ENCODE measurements at regions not wholly inside any gene's neighbourhood (a gene's known extent, or its start where the extent isn't known, plus 50 kb on each side); places are given as distances from the start of the nearest gene placed in this dataset.
"Not testable (repeated sequence)": the region's sequence is repeated elsewhere in the genome, so short reads cannot be mapped to it uniquely, and the experiment has no call there.

DNA sequence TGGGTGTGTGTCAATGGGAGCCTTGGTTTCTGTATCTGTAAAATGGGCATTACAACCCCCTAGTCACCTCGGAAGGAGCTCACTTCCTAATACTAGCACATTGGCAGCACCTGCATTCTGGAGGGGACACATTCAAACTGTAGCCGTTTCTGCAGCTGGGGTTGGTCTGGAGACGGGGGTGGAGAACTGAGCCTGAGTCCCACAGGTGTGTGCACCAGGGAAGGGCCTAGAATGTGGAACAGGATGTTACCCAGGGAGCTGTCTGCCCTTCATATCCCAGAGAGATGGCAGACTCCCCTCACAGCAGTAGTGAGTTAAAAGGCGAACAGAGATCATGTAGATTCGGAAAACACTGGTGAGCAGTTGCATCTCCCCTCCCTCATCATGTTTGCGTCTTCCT, 272.8 kb upstream of the ZNF32 start:
- H3K4me3 ChIP-seq (ENCODE audit: low read depth, poor library complexity, severe bottlenecking): no peak overlapping the region
- intact Hi-C loops (cut with DNase I; ENCODE audit: low total_unique reads): no loop called here
- WGBS, 2 donors: 93 to 95% methylated on average over 6 of the region's 6 CpGs
- TF ChIP-seq POLR2A (IDR thresholded peaks at IDR 0.05): no peak
- TF ChIP-seq, protein P1, sequence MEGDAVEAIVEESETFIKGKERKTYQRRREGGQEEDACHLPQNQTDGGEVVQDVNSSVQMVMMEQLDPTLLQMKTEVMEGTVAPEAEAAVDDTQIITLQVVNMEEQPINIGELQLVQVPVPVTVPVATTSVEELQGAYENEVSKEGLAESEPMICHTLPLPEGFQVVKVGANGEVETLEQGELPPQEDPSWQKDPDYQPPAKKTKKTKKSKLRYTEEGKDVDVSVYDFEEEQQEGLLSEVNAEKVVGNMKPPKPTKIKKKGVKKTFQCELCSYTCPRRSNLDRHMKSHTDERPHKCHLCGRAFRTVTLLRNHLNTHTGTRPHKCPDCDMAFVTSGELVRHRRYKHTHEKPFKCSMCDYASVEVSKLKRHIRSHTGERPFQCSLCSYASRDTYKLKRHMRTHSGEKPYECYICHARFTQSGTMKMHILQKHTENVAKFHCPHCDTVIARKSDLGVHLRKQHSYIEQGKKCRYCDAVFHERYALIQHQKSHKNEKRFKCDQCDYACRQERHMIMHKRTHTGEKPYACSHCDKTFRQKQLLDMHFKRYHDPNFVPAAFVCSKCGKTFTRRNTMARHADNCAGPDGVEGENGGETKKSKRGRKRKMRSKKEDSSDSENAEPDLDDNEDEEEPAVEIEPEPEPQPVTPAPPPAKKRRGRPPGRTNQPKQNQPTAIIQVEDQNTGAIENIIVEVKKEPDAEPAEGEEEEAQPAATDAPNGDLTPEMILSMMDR (IDR thresholded peaks at IDR 0.05): no peak
- DNase-seq (ENCODE audit: low spot score in 2 of 2): peak in 1 of 2 donors; percentile 42

DNA sequence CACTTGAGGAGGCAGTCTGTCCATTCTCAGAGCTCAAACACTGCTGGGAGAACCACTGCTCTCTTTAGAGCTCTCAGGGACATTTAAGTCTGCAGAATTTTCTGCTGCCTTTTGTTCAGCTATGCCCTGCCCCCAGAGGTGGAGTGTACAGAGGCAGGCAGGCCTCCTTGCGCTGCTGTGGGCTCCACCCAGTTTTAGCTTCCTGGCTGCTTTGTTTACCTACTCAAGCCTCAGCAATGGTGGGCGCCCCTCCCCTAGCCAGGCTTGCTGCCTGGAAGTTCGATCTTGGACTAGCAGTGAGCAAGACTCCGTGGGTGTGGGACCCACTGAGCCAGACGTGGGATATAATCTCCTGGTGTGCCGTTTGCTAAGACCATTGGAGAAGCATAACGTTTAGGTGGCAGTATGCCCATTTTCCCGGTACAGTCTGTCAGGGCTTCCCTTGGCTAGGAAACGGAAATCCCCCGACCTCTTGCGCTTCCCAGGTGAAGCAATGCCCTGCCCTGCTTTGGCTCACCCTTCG, 271.6 kb upstream of the ZNF32 start:
- intact Hi-C loops (cut with DNase I; ENCODE audit: low total_unique reads); H3K4me3 ChIP-seq (ENCODE audit: low read depth, poor library complexity, severe bottlenecking): not testable (repeated sequence)
- WGBS, 2 donors: 81 to 84% methylated on average over 12 of the region's 12 CpGs
- peak in 1 of 2 donors; percentile 54 for DNase-seq (ENCODE audit: low spot score in 2 of 2)

DNA sequence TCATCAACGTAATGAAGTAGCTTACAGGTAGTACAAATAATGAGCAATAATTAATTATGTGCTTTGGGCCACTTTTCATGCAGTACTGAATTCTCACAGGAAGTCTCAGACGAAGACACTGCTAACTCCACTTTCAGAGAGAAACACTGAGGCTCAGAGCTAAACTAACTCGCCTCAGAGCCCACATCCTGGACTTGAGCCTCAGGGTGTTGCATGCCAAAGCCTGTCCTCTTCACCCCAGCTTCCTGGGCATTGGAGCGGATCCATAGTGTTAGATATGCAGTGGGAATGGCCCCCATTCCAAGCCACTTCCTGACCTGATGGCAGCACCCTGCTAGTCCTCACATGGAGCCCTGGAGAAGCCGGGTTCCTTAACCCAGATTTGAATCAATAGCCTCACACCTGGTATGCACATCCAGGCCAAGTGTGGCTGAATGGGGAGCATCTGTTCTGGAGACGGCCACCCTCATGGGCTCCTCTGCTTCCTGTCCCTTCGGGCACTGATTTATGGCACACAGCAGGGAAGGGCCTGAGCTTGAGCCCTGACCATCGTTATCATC, 265.1 kb upstream of the ZNF32 start:
- TF ChIP-seq, protein P1 (IDR thresholded peaks at IDR 0.05): no peak
- no peak for TF ChIP-seq POLR2A (IDR thresholded peaks at IDR 0.05)
- no peak for DNase-seq (ENCODE audit: low spot score in 2 of 2)
- no peak overlapping the region for H3K4me3 ChIP-seq (ENCODE audit: low read depth, poor library complexity, severe bottlenecking)
- WGBS, 2 donors: 75 to 78% methylated on average over 8 of the region's 8 CpGs
- intact Hi-C loops (cut with DNase I; ENCODE audit: low total_unique reads): no loop called here

DNA sequence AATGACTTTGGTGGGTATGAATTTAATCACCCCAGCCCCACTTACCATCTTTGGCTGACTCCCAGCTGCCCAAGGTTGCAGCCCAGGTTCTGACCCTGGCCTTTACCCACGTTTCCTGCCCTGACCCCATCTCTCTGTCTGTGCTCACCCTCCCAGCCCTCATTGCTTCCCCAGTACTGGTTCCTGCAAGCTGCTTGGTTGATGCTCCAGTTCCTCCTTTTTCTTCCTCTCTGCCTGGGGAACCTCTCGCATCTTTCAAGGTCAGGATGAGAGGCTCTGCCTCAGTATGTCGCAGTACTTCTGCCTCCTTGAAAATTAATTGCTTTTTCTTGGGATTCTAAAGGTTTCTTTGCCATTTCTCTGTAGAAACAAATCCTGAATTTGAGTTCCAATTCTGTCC, 263.8 kb upstream of the ZNF32 start:
- 86 to 92% methylated on average over 3 of the region's 3 CpGs for WGBS, 2 donors
- H3K4me3 ChIP-seq (ENCODE audit: low read depth, poor library complexity, severe bottlenecking): no peak overlapping the region
- intact Hi-C loops (cut with DNase I; ENCODE audit: low total_unique reads): no loop called here
- no peak for DNase-seq (ENCODE audit: low spot score in 2 of 2)
- TF ChIP-seq, protein P1 (IDR thresholded peaks at IDR 0.05): no peak
- no peak for TF ChIP-seq POLR2A (IDR thresholded peaks at IDR 0.05)

DNA sequence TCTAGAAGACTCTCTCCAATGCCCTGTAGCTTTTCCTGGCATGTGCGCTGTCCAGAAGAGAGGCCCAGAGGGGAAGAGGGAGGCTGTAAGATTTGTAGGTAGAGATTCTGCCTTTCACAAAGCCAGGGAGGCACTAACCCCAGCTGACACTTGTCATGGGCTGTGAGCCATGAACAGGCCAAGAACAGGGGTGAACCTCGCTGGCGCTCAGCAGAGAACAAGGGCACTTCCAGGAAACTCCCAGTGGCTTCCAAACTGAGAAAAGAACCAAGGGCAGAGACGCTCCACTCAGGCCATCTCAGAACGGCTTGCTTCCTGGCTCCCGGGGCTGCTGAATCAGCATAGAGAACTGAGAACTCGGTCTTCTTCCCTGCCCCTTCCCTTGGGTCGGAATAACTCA, 257.8 kb upstream of the ZNF32 start:
- TF ChIP-seq, protein P1 (IDR thresholded peaks at IDR 0.05): no peak
- intact Hi-C loops (cut with DNase I; ENCODE audit: low total_unique reads): no loop called here
- 62 to 64% methylated on average over 8 of the region's 8 CpGs for WGBS, 2 donors
- no peak overlapping the region for H3K4me3 ChIP-seq (ENCODE audit: low read depth, poor library complexity, severe bottlenecking)
- DNase-seq (ENCODE audit: low spot score in 2 of 2): peak in 1 of 2 donors; percentile 79

DNA sequence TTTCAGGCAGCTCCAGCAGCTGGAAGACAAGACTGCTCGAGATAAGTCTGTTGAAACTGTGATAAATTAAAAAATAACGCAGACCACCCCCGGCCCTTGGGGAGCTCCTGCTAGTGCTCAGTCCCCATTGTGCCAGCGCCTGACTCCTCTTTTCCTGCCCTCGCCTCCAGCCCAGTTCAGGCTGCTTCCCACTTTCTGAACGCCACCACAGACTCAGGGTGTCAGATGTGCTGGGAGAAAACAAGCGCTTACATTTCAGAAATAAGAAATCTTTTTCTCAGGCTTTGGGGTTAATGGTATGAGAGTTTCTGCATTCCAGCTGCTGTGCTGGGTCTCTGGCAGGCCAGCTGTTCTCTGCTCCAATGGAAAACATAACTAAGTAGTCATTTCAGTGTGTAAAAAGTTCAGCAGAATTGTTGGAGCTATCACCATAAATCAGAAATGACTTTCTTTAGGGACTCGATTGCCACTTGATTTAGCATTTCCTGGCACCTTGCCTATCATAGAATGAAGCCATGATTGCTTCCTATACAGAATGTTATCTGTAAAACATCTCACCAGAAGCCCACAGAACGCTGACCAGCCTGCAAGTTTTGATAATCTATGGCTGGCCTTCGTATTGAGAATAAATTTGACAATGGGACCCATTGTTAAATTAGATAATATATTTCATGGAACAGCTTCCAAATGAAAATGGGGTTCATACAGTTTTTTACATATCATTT, 257.0 kb upstream of the ZNF32 start:
- peak in 1 of 2 donors; percentile 85 for DNase-seq (ENCODE audit: low spot score in 2 of 2)
- intact Hi-C loops (cut with DNase I; ENCODE audit: low total_unique reads): no loop called here
- WGBS, 2 donors: 47 to 54% methylated on average over 10 of the region's 10 CpGs
- TF ChIP-seq POLR2A (IDR thresholded peaks at IDR 0.05): no peak
- TF ChIP-seq, protein P1 (IDR thresholded peaks at IDR 0.05): no peak
- H3K4me3 ChIP-seq (ENCODE audit: low read depth, poor library complexity, severe bottlenecking): no peak overlapping the region
